WTC11 (cell line): ENCODE measurements at regions not wholly inside any gene's neighbourhood (a gene's known extent, or its start where the extent isn't known, plus 50 kb on each side); places are given as distances from the start of the nearest gene placed in this dataset.
A peak's percentile ranks its signal among the peaks of the same experiment; 100 is the strongest.

ENCODE experiments used
- ATAC-seq: fragments of 200-7000 bp; cut with Tn5 transposase; 2 replicates; pipeline ENCODE4 v1.10.0; 2021; ENCODE audit warnings: mild to moderate bottlenecking, moderate library complexity
- CTCF ChIA-PET: fragments of 300-600 bp; sonication (Branson Sonifier 250); formaldehyde crosslinking; loops from one replicate; lab custom pipeline; 2021; ENCODE audit warnings: antibody characterized with exemption; lab: Charles Lee
- POLR2A ChIA-PET: fragments of 350-600 bp; sonication (Branson Sonifier 250); formaldehyde crosslinking; loops from one replicate; lab custom pipeline; 2021; ENCODE audit warnings: antibody characterized with exemption; lab: Charles Lee
- DNase-seq: peaks from one replicate; pipeline ENCODE4 v3.0.0; 2021; ENCODE audit warnings: low spot score
- H3K27ac Mint-ChIP-seq: 2 replicates; pipeline ENCODE4 v1.8.0; 2021; ENCODE audit warnings: mixed read lengths
- H3K27me3 Mint-ChIP-seq: 2 replicates; pipeline ENCODE4 v1.8.0; 2021; ENCODE audit warnings: low read depth, mild to moderate bottlenecking, moderate library complexity, mixed read lengths
- H3K36me3 Mint-ChIP-seq: 2 replicates; pipeline ENCODE4 v1.8.0; 2021; ENCODE audit warnings: mixed read lengths
- H3K4me1 Mint-ChIP-seq: 2 replicates; pipeline ENCODE4 v1.8.0; 2022; ENCODE audit warnings: mixed read lengths
- H3K4me3 Mint-ChIP-seq: 2 replicates; pipeline ENCODE4 v1.8.0; 2021; ENCODE audit warnings: mild to moderate bottlenecking, moderate library complexity, mixed read lengths
- H3K9me3 Mint-ChIP-seq: 2 replicates; pipeline ENCODE4 v1.8.0; 2021; ENCODE audit warnings: mixed read lengths
- CREB1 ChIP-seq: sonication (generic); formaldehyde crosslinking; IDR thresholded peaks from 2 replicates; pipeline ENCODE4 v1.8.0; 2023; ENCODE audit warnings: mild to moderate bottlenecking, missing genetic modification reagents
- E2F4 ChIP-seq: sonication (generic); formaldehyde crosslinking; IDR thresholded peaks from 2 replicates; pipeline ENCODE4 v1.8.1; 2022; ENCODE audit warnings: low read depth, mild to moderate bottlenecking, moderate library complexity, missing genetic modification reagents, borderline replicate concordance
- ESRRA ChIP-seq: sonication (generic); formaldehyde crosslinking; IDR thresholded peaks from 2 replicates; pipeline ENCODE4 v1.8.1; 2022; ENCODE audit warnings: mild to moderate bottlenecking, missing genetic modification reagents, borderline replicate concordance
- FOXJ3 ChIP-seq: sonication (generic); formaldehyde crosslinking; IDR thresholded peaks from 2 replicates; pipeline ENCODE4 v1.9.0; 2021; ENCODE audit warnings: missing genetic modification reagents, mild to moderate bottlenecking, borderline replicate concordance
- IRF2 ChIP-seq: sonication (generic); formaldehyde crosslinking; IDR thresholded peaks from 2 replicates; pipeline ENCODE4 v1.8.0; 2022; ENCODE audit warnings: low read depth, missing genetic modification reagents, borderline replicate concordance
- MLX ChIP-seq: sonication (generic); formaldehyde crosslinking; IDR thresholded peaks from 2 replicates; pipeline ENCODE4 v1.8.1; 2023; ENCODE audit warnings: mild to moderate bottlenecking, missing genetic modification reagents, moderate library complexity
- MYBL2 ChIP-seq: sonication (generic); formaldehyde crosslinking; IDR thresholded peaks from 2 replicates; pipeline ENCODE4 v1.8.1; 2023; ENCODE audit warnings: mild to moderate bottlenecking, moderate library complexity, missing genetic modification reagents
- PRDM15 ChIP-seq: sonication (generic); formaldehyde crosslinking; IDR thresholded peaks from 2 replicates; pipeline ENCODE4 v1.8.0; 2022; ENCODE audit warnings: missing genetic modification reagents
- RELA ChIP-seq: sonication (generic); formaldehyde crosslinking; IDR thresholded peaks from 2 replicates; pipeline ENCODE4 v1.8.1; 2022; ENCODE audit warnings: missing genetic modification reagents, mild to moderate bottlenecking, borderline replicate concordance
- TEAD1 ChIP-seq: sonication (generic); formaldehyde crosslinking; IDR thresholded peaks from 2 replicates; pipeline ENCODE4 v1.8.0; 2022; ENCODE audit warnings: mild to moderate bottlenecking, missing genetic modification reagents
- ZNF281 ChIP-seq: sonication (generic); formaldehyde crosslinking; IDR thresholded peaks from 2 replicates; pipeline ENCODE4 v1.8.0; 2023; ENCODE audit warnings: mild to moderate bottlenecking, missing genetic modification reagents
- ZNF317 ChIP-seq: sonication (generic); formaldehyde crosslinking; IDR thresholded peaks from 2 replicates; pipeline ENCODE4 v1.8.1; 2023; ENCODE audit warnings: low read depth, mild to moderate bottlenecking, moderate library complexity, missing genetic modification reagents, borderline replicate concordance
- ZNF532 ChIP-seq: fragments of 250-450 bp; sonication (Bioruptor Pico); IDR thresholded peaks from 2 replicates; pipeline ENCODE4 v1.9.0; 2021; ENCODE audit warnings: mild to moderate bottlenecking, borderline replicate concordance
- ZNF671 ChIP-seq: fragments of 250-450 bp; sonication (Bioruptor Pico); IDR thresholded peaks from 2 replicates; pipeline ENCODE4 v1.8.0; 2021; ENCODE audit warnings: mild to moderate bottlenecking

- POLR2A ChIA-PET = no interaction called here
- DNase-seq = no peak
- peaks cover 18% of the 10 kb centered on the region for H3K36me3 Mint-ChIP-seq
Observed at GRCh38 chr5:27523629-27524028, 485.2 kb upstream of the CDH9 start.

More at GRCh38 chr5:27523629-27524028, 485.2 kb upstream of the CDH9 start:
- H3K4me1 Mint-ChIP-seq = no peaks in the 10 kb centered on the region
- no peak for TF ChIP-seq ZNF532
- no peak for TF ChIP-seq MLX
- TF ChIP-seq TEAD1 (CRISPR knock-in tag) = no peak
- no peak for TF ChIP-seq FOXJ3
- TF ChIP-seq ESRRA (CRISPR knock-in tag) = no peak
- TF ChIP-seq PRDM15 (CRISPR knock-in tag) = no peak
- no peak for TF ChIP-seq RELA (CRISPR knock-in tag)
- no peak for TF ChIP-seq IRF2
- no peak for TF ChIP-seq CREB1 (CRISPR knock-in tag)
- no peak for TF ChIP-seq E2F4 (CRISPR knock-in tag)
- TF ChIP-seq ZNF671 (CRISPR knock-in tag) = no peak
- no peak for TF ChIP-seq ZNF281 (CRISPR knock-in tag)
- no peak for TF ChIP-seq ZNF317 (CRISPR knock-in tag)
- TF ChIP-seq MYBL2 (CRISPR knock-in tag) = no peak
- TF ChIP-seq, all 79 proteins: peak for 0
- Mint-ChIP-seq H3K4me3 (no peak overlapping the region), H3K27me3 (no peaks in the 10 kb centered on the region), H3K27ac (no peak overlapping the region), H3K9me3 (peaks cover 29% of the 10 kb centered on the region)
- CTCF ChIA-PET = no interaction called here
- ATAC-seq = peak; percentile 28; the same call in 1 of the 2 replicates
